GM20431 (cell line): ENCODE measurements at regions not wholly inside any gene's neighbourhood (a gene's known extent, or its start where the extent isn't known, plus 50 kb on each side); places are given as distances from the start of the nearest gene placed in this dataset.
"Not testable (repeated sequence)": the region's sequence is repeated elsewhere in the genome, so short reads cannot be mapped to it uniquely, and the experiment has no call there.

Experiments used
- in situ Hi-C: fragments of 300-500 bp; cut with MseI, MboI; formaldehyde crosslinking; loops from one replicate; pipeline ENCODE4 v1.15.0; 2020; ENCODE audit warnings: low sequenced_read_pairs; ENCODE audit not compliant: unreplicated experiment

DNA sequence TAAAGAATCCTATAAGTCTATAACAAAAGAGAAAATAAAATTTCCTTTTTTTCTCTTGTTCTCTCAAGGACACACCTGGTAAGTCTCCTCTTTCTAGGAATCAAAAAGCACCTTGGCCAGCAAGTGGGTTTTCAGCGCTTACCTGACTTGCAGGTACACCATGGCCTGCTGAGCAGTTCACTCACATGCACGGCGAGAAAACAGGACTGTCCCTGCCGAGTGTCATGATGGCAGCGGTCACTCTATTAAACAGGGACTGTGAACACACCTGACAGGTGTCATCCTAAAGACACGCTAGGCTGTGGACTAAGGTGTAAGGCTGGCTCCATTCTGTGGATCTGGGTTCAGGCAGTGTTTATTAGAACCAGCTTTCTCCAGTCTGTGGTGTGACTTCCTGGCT is 170.2 kb downstream of the TEX29 start:
- in situ Hi-C loops, result no loop called here

DNA sequence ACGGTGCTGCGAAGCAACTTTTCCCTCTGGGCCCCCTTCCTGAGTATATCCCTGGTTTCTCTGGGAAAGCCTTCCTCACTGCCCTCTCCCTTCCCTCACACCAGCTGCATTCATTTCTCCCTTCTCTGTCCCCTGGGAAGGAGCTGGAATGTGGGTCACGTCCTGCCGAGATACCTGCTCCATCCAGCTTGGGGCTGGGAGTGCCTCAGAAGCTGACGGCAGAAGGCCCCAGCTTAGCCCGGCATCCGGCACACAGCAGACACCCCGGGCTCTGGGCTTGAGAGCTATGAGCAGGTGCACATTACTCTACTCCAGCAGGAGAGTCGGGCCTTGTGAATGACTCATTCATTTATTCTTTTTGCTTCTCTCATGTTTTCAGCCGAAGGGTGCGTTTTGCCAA is 170.6 kb downstream of the TEX29 start:
- in situ Hi-C loops, result no loop called here

DNA sequence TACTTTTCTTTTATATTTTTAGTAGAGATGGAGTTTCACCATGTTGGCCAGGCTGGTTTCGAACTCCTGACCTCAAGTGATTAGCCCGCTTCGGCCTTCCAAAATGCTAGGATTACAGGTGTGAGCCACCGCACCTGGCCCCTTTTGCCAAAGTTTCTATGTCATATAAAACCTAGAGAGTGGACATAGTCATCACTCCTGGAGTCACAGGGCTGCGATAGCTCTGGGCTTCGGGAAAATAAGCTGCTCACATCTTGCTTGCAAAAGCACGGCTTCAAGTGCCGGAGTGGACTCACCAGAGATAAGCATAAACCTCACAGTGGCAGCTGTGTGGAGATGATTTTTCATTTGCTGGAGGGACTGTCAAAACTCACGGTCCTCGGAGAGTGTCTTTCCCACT is 171.2 kb downstream of the TEX29 start:
- in situ Hi-C loops, result no loop called here

DNA sequence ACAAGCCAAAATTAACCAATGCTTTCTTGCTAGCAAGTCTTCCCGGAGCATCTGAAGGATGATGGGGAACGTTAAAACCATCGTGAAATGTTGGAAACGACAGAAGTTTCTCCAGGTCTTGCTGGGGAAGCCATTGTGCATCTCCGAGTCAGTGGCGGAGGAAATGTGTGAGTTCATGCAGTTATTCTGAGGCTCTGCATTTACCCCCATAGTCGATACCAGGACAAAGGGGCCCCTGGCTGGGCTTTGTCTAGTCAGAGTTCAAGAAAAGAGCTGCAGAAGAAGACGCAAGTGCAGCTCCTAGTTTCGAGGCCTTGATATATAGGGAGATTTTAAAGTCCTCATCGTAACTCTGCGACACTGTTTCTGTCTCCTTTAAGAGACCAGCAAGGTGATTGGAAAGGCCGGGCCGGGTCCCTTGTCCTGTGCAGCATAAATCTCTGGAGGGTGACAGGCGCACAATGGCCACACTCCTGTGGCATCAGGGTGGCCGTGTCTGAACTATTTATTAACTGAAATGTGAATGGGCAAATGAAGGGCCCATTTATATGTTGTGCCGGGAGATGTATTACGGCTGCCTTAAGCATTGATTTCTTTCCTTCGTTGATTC is 172.0 kb downstream of the TEX29 start:
- in situ Hi-C loops, result no loop called here

DNA sequence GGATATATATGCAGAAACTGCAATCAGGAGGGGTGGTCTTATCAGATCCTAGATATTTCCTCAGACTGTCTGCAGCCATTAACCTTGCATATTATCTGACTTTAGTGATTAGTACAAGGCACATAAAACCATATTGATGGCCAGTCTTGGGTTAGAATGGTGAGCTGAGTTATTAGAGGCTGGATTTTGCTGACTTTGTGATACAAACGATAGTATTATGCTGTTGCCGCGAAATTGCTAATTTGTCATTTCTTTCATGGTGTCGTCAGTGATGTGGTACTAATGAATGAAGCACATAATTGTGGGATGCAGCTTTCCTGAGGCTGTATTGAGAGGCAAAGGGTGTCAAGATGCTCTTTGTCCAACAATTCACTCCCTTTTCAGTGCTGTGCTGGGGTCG is 172.5 kb downstream of the TEX29 start:
- in situ Hi-C loops, result no loop called here

DNA sequence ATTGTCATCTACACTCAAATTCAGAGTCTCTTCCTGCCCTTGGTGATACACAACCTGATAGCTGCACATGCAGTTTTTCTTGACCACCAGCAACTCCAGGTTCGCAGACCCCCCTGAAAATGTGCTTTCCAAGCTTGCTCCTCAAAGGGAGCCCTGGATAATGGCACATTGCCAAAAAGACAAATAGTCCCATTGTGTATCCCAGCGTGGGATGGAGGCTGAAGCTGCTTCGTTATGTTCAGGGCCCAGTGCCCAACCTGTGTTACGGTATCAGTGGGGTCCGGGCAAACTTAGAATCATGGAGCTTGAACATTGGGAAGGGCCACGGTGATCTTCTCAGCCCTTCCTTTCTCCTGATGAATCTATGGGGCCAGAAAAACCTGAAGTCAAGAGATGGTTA is 173.0 kb downstream of the TEX29 start:
- in situ Hi-C loops, result no loop called here

DNA sequence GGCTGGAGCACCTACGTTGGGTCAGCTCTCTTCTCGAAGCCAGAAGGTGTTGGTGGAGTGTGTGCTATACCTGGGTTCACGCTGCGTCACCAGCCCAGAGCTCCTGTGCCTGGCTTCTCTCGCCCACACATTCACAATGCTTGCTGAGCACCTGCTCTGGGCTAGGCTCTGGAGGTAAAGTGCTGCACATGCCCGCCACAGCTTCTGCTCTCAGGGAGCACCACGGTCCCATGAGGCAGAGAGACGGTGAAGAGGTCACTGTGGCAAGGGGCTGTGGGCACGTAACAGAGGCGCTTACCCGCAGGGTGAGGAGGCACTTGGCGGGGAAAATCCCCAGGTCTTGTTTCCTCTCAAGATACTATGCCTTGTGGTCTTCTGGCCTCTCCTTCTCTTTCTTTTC is 174.2 kb downstream of the TEX29 start:
- in situ Hi-C loops, result no loop called here

DNA sequence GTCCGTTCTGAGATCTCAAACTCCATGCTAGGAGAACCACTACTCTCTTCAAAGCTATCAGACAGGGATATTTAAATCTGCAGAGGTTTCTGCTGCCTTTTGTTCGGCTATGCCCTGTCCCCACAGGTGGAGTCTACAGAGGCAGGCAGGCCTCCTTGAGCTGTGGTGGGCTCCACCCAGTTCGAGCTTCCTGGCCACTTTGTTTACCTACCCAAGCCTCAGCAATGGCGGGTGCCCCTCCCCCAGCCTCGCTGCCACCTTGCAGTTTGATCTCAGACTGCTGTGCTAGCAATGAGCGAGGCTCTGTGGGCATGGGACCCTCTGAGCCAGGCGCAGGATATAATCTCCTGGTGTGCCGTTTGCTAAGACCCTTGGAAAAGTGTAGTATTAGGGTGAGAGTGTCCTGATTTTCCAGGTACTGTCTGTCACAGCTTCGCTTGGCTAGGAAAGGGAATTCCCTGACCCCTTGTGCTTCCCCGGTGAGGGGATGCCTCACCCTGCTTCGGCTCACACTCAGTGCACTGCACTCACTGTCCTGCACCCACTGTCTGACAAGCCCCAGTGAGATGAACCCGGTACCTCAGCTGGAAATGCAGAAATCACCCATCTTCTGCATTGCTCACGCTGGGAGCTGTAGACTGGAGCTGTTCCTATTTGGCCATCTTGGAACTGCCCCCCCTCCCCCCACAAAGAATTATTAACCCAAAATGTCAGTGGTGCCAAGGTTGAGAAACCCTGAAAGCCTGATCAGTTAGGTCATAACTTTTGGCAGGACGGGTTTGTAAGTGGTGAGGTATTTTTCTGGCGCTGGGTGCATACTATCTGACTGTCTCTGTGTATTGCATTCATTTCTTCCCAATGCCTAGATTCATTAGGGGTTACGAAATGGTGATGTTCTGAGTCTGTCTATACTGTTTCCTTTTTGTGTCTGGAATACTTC is 181.4 kb downstream of the TEX29 start:
- in situ Hi-C loops, result not testable (repeated sequence)

DNA sequence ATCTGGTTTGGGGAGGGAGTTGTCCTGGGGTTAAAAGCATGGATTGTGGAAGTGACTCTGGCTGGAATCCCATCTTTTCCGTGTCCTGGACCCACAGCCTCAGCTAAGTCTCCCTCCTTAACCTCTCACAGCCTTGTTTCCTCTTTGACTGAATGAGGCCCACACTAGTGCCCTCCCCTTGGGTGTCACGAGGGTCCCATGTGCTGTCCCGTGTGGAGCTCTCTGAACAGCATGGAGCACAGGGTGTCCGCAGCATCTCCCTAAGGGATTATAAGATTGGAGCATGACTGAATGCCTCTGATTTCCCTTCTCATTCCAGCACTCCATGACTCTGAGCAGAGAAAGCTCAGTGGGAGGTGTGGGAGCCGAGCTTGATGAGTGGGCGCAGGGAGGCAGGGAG is 182.5 kb downstream of the TEX29 start:
- in situ Hi-C loops, result no loop called here

DNA sequence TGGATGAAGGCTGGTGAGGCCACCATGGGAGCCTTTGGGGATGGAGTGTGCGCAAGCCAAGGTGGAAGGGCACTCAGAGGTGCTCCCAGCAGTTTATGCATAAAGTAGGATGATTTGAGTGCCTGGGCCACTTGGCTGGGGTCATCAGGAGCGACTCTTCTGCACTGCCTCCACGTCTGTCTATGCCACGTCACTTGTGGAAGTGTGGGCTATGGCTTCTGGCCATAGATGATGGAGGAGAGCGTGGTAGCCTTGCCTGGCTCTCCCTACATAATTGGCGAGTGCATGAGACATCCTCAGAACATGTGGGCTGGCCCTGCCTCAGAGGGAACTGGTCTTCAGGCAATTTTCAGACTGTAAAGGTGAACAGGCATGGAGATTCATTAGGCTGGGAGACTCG is 182.9 kb downstream of the TEX29 start:
- in situ Hi-C loops, result no loop called here

DNA sequence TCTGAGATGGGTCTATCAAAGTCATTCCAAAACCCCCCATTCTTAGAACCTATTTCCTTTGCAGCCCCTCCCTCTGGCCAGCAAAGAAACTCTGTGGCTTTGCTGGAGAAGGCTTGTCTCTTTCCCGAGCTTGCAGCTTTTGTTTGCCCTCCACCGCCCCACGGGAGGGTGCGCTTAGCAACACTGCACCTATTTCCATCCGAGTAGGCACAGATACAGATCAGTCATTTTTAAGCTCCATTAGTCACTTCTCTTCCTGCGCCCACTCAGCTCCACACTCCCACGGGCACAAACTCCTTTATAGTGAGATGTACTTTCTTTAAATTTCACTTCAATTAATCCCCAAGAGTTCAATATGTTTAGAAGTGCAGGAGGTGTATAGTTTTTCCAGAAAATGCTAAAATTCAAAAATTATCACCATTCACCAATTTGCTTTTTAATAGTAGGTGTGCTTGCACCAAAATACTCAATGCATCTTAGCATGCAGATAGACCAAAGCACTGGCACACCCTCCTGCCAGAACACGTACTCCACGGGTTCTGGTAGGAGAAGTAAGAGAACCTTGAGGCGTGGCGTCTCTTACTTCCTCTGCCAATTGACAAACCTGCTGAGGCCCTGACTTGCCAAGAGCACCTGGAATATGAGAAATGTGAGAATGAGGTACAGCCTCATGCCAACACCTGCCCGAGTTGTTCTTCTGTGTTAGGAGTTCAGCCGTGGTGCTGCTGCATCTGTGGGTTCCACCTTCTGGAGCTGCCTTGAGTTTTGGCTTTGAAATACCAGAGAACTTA is 183.7 kb downstream of the TEX29 start:
- in situ Hi-C loops, result no loop called here

DNA sequence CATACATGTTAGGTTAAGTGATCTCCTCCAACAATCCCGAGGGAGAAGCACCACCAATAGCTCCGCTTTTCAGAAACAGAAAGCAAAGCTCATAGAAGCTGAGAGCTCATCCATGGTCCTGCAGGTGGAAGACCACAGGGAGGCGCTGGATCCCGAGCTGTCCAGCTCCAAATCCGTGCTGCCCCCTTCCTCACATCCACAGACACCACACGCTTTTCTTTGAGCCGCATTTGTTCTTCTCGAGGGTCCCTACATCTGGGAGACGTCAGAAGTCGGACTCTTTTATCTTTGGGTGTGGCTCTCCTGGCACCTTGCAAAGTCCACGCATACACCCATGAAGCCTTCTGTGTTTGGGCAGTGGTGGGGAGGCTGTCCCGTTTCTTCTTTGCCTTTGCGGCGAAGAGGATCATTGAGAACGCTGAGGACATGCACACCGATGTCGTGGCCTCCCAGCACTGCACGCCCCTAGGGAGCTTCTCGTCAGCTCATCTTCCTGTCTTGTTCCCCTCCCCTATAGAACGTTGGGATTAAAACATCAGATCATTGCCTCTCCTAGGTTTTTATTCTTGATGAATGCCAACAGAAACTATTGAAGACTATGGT is 184.8 kb downstream of the TEX29 start:
- in situ Hi-C loops, result no loop called here

DNA sequence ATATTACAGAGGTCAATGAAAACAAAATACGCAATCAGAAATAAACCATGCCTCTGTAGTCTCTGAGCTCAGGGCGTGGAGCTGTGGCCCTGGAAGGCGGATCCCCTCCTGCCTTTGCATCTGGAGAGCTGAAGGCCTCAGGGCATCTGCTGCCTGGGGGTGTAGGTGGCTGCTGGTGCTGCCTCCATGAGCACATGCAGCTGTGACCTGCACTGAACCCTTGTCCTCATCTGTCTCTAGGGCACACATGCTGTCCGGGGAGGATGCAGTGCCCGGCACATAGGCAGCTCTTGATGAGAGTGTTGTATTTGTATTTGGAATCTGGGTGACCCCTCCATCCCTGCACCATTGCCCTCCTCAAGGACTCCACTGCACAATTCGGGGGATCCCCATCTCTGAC is 185.7 kb downstream of the TEX29 start:
- in situ Hi-C loops, result no loop called here

DNA sequence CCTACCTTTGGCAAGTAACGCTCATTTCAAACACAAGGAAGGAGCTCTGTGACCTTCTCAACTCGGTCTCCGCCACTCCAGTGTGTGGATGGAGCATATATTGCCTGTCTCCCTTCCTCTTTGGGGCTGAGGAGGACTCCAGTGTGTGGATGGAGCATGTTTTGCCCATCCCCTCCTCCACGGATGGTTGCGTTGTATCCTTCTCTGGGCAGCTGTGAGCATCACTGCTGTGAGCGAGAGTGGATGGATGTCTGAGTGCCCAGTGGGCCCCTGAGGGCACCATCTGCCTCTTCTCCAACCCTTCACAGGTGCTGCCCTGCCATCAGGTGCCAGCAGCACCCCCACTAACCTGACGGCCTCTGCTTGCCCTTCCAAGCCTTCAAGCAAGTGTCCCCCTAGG is 186.2 kb downstream of the TEX29 start:
- in situ Hi-C loops, result no loop called here

DNA sequence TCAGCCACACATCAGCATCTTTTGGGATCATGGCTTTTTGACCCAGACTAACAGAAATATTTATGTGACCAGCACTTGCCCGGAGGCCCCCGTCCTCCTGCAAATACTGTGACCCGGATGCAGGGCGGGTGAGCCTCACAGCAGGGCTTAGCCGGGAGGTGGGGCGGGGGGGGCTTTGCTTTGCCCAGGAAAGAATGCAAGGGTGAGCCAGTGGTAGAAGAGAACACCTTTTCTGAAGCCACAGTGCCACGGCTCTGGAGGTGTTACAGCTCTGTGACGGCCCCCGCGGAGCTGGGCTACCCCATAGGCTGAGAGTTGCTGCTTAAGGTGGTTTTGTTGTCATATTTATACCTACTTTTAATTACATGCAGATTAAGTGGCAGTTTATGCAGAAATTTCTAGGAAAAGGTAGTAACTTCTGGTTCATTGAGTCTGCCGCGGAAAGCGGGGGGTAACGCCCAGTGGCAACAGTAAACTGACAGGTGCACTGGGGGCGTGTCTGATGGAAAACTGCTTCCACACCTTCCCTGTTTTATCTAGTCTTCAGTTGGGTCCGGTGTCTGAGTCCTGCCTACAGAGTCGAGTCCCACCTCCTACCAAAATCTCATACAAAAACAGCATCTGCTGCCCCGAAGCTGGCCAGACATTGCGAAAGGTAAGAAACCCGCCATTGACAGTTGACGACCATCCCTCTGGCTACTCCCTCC is 187.9 kb downstream of the TEX29 start:
- in situ Hi-C loops, result no loop called here

DNA sequence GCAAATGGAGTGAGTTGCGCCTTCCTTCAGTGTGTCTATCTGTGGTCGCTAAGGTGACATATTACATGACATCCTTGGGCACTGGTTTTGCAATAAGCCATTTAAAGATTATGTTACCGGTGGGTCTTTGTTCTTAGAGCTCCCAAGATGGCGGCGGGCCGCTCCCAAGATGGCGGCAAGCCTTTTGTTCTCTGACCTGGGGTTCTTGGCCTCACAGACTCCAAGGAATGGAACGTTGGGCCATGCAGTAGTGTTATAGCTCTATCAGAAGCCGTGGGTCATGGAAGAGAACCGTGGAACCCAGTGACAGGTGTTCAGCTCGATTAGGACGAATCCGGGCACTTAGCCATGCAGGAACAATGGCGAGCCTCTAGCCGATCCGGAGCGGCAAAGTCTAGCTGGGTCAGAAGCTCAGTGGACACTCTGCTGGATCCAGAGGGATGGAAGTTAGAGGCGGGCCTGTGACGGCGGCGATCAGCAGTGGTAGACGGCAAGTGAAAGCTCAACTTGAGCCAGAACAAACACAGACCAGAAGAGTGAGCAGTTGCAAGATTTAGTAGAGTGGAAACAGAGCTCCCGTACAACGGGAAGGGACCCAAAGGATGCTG is 188.6 kb downstream of the TEX29 start:
- in situ Hi-C loops, result no loop called here

DNA sequence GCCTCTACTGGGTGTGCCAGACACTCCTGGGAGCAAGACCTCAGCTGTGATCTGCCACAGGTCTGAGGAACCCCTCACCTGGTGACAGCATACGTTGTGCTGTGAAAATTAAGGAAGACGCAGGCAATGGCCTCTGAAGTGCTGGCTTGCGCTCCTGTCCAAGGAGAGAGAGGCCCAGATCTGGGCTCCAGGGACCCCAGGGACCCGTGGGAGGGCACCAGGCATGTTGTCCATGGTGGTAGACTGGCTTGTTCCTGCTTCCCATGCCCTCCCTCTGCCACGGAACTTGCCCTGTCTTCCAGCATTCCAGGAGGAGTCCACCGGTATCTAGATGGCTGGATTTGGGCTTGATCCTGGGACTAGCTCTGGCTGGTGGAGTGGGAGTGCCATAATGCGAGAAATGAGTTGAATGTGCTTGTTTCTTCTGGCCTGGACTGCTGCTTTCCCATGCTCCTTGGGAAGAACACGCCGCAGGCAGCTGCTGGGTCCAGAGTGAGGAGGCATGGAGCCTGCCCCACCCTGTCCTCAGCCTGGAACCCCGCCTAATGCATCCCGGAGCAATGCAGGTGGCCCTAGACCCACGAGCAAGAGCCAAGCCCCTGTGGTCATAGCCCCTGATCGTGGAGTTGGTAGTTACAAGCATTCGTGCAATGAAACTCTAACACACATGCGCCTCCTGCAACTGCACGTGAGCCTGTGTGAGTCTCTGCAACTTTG is 190.2 kb downstream of the TEX29 start:
- in situ Hi-C loops, result no loop called here

DNA sequence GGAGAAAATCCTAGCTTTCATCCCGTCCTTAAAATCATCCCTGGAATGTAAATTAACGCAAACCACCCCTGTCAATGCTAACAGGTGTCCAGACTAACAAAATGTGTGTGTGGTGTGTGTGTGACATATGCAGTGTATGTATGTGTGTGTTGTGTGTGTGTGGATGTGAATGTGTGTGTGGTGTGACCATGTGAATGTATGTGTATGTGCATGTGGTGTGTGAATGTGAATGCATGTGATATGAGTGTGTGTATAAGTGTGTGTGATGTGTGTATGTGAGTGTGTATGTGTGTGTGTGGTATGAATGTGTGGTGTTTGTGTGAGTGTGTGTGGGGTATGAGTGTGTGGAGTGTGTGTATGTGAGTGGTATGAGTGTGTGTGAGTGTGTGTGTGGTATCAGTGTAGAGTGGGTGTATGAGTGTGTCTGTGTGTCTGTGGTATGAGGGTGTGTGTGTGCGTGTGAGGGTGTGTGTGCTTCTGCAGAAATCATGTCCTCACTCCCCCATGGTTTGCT is 190.8 kb downstream of the TEX29 start:
- in situ Hi-C loops, result no loop called here
